ENCODE measurements at regions not wholly inside any gene's neighbourhood (a gene's known extent, or its start where the extent isn't known, plus 50 kb on each side); places are given as distances from the start of the nearest gene placed in this dataset.

GRCh38 chr10:33416691-33417090 is 82.2 kb upstream of the NRP1 start:
- TF ChIP-seq, protein P1, sequence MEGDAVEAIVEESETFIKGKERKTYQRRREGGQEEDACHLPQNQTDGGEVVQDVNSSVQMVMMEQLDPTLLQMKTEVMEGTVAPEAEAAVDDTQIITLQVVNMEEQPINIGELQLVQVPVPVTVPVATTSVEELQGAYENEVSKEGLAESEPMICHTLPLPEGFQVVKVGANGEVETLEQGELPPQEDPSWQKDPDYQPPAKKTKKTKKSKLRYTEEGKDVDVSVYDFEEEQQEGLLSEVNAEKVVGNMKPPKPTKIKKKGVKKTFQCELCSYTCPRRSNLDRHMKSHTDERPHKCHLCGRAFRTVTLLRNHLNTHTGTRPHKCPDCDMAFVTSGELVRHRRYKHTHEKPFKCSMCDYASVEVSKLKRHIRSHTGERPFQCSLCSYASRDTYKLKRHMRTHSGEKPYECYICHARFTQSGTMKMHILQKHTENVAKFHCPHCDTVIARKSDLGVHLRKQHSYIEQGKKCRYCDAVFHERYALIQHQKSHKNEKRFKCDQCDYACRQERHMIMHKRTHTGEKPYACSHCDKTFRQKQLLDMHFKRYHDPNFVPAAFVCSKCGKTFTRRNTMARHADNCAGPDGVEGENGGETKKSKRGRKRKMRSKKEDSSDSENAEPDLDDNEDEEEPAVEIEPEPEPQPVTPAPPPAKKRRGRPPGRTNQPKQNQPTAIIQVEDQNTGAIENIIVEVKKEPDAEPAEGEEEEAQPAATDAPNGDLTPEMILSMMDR (IDR thresholded peaks at IDR 0.05) = no peak
- TF ChIP-seq POLR2A (IDR thresholded peaks at IDR 0.05) = no peak

Measured in uterus (tissue), 2 donors.